ENCODE measurements at regions not wholly inside any gene's neighbourhood (a gene's known extent, or its start where the extent isn't known, plus 50 kb on each side); places are given as distances from the start of the nearest gene placed in this dataset.

DNA sequence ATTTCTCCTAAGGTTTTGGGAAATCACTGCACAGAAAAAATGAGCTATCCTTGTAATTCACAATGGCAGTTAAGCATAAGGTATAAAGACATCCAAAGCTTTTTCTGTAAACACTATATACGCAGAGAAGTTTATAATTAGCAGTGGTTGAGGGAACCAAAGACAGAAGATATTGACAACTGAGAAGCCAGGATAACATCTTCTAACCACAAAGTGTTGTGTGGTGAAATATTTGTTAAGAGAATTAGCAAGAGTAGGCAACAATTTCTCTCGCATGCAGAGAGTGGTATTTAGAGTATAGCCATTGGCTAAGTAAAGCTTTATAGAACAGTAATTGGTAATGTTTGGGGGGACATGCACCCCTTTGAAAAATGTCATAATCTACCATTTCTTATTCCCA, 123.7 kb upstream of the USP15 start:
- no peak overlapping the region for H3K9ac ChIP-seq (ENCODE audit: low read length)
- no peak overlapping the region for H3K23ac ChIP-seq (ENCODE audit: low read length)
- H3K4me1 ChIP-seq (ENCODE audit: control insufficient read depth, low read depth, low read length), result no peaks in the 10 kb centered on the region
- H3K27ac ChIP-seq (ENCODE audit: low read depth, low read length), result no peak overlapping the region
- no peak overlapping the region for H3K4me3 ChIP-seq (ENCODE audit: low read length)
- no peak for DNase-seq
- H2AK5ac ChIP-seq (ENCODE audit: low read length), result no peak overlapping the region
- H3K79me2 ChIP-seq (ENCODE audit: control insufficient read depth, insufficient read depth, low read length), result no peaks in the 10 kb centered on the region
- no peak overlapping the region for H3K18ac ChIP-seq (ENCODE audit: low read length)
- H3K4ac ChIP-seq (ENCODE audit: low read depth, low read length), result no peak overlapping the region
- no peak overlapping the region for H2BK120ac ChIP-seq (ENCODE audit: low read depth, low read length)
- H3K79me1 ChIP-seq (ENCODE audit: low read length), result no peaks in the 10 kb centered on the region
- no peak overlapping the region for H2BK15ac ChIP-seq (replicated peaks; ENCODE audit: low read depth)
- no peak overlapping the region for H3K56ac ChIP-seq (ENCODE audit: low read length)
- H2BK5ac ChIP-seq (ENCODE audit: low read length), result no peak overlapping the region
- H3K4me2 ChIP-seq (ENCODE audit: low read length), result no peak overlapping the region
- no CpG with 5 or more reads among the region's 2 CpGs for WGBS (ENCODE audit: extremely low coverage, insufficient coverage, low lambda C conversion rate)
- H3K36me3 ChIP-seq (ENCODE audit: control insufficient read depth, insufficient read depth, low read length), result no peaks in the 10 kb centered on the region
- no peak overlapping the region for H4K5ac ChIP-seq (ENCODE audit: low read length)
- H3K27me3 ChIP-seq (ENCODE audit: insufficient read depth, low read length, poor library complexity), result no peaks in the 10 kb centered on the region
- H4K8ac ChIP-seq (ENCODE audit: low read depth, low read length), result no peak overlapping the region

DNA sequence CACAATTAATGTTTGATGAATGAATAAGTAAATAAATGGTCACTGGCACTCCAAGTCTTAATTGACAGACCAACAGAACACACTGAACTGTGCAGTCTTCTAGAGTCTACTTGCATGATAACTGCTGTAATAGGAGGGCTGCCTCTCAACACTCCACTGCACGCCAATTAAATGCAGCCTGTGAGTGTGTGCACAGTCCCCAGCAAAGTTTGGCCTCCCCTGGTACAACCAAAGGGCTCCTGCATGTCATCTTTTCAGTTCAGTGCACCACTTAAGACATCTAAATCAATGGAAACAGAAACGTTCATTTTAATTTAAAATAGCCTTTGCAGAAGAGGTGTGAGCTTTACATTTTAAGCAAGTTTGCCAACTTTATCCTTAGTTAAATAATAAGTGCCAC, 121.7 kb upstream of the USP15 start:
- Histone ChIP-seq H4K5ac (ENCODE audit: low read length) (no peak overlapping the region), H2BK15ac (replicated peaks; ENCODE audit: low read depth) (no peak overlapping the region), H3K79me2 (ENCODE audit: control insufficient read depth, insufficient read depth, low read length) (no peaks in the 10 kb centered on the region), H3K4ac (ENCODE audit: low read depth, low read length) (no peak overlapping the region), H3K4me2 (ENCODE audit: low read length) (no peak overlapping the region), H3K4me1 (ENCODE audit: control insufficient read depth, low read depth, low read length) (no peaks in the 10 kb centered on the region), H4K8ac (ENCODE audit: low read depth, low read length) (no peak overlapping the region), H3K9ac (ENCODE audit: low read length) (no peak overlapping the region), H2BK5ac (ENCODE audit: low read length) (no peak overlapping the region), H3K23ac (ENCODE audit: low read length) (no peak overlapping the region), H3K27ac (ENCODE audit: low read depth, low read length) (no peak overlapping the region), H2BK120ac (ENCODE audit: low read depth, low read length) (no peak overlapping the region), H3K79me1 (ENCODE audit: low read length) (no peaks in the 10 kb centered on the region), H3K56ac (ENCODE audit: low read length) (no peak overlapping the region), H3K18ac (ENCODE audit: low read length) (no peak overlapping the region), H3K27me3 (ENCODE audit: insufficient read depth, low read length, poor library complexity) (no peaks in the 10 kb centered on the region), H2AK5ac (ENCODE audit: low read length) (no peak overlapping the region), H3K36me3 (ENCODE audit: control insufficient read depth, insufficient read depth, low read length) (no peaks in the 10 kb centered on the region), H3K4me3 (ENCODE audit: low read length) (no peak overlapping the region)
- WGBS (ENCODE audit: extremely low coverage, insufficient coverage, low lambda C conversion rate), result no CpG with 5 or more reads among the region's 2 CpGs
- no peak for DNase-seq

- no peak overlapping the region for H2BK5ac ChIP-seq (ENCODE audit: low read length)
- no peak overlapping the region for H3K9ac ChIP-seq (ENCODE audit: low read length)
- H3K27ac ChIP-seq (ENCODE audit: low read depth, low read length), result no peak overlapping the region
- H3K79me1 ChIP-seq (ENCODE audit: low read length), result no peaks in the 10 kb centered on the region
- H3K18ac ChIP-seq (ENCODE audit: low read length), result no peak overlapping the region
- H2BK15ac ChIP-seq (replicated peaks; ENCODE audit: low read depth), result no peak overlapping the region
- no peaks in the 10 kb centered on the region for H3K36me3 ChIP-seq (ENCODE audit: control insufficient read depth, insufficient read depth, low read length)
- no peak overlapping the region for H4K8ac ChIP-seq (ENCODE audit: low read depth, low read length)
- no peak overlapping the region for H2AK5ac ChIP-seq (ENCODE audit: low read length)
- H3K27me3 ChIP-seq (ENCODE audit: insufficient read depth, low read length, poor library complexity), result no peaks in the 10 kb centered on the region
- no peak overlapping the region for H3K4me3 ChIP-seq (ENCODE audit: low read length)
- no CpG with 5 or more reads among the region's 3 CpGs for WGBS (ENCODE audit: extremely low coverage, insufficient coverage, low lambda C conversion rate)
- no peak for DNase-seq
- no peak overlapping the region for H3K56ac ChIP-seq (ENCODE audit: low read length)
- H3K23ac ChIP-seq (ENCODE audit: low read length), result no peak overlapping the region
- H2BK120ac ChIP-seq (ENCODE audit: low read depth, low read length), result no peak overlapping the region
- H3K4me1 ChIP-seq (ENCODE audit: control insufficient read depth, low read depth, low read length), result no peaks in the 10 kb centered on the region
- no peaks in the 10 kb centered on the region for H3K79me2 ChIP-seq (ENCODE audit: control insufficient read depth, insufficient read depth, low read length)
- H3K4ac ChIP-seq (ENCODE audit: low read depth, low read length), result no peak overlapping the region
- no peak overlapping the region for H3K4me2 ChIP-seq (ENCODE audit: low read length)
- no peak overlapping the region for H4K5ac ChIP-seq (ENCODE audit: low read length)
Measured at GRCh38 chr12:62146318-62146717, 113.9 kb upstream of the USP15 start.

GRCh38 chr12:62158013-62158412, 102.2 kb upstream of the USP15 start:
- Histone ChIP-seq H2BK15ac (replicated peaks; ENCODE audit: low read depth) (no peak overlapping the region), H3K27ac (ENCODE audit: low read depth, low read length) (no peak overlapping the region), H3K4ac (ENCODE audit: low read depth, low read length) (no peak overlapping the region), H3K27me3 (ENCODE audit: insufficient read depth, low read length, poor library complexity) (no peaks in the 10 kb centered on the region), H2BK120ac (ENCODE audit: low read depth, low read length) (no peak overlapping the region), H4K8ac (ENCODE audit: low read depth, low read length) (no peak overlapping the region), H3K4me3 (ENCODE audit: low read length) (no peak overlapping the region), H3K36me3 (ENCODE audit: control insufficient read depth, insufficient read depth, low read length) (no peaks in the 10 kb centered on the region), H3K18ac (ENCODE audit: low read length) (no peak overlapping the region), H4K5ac (ENCODE audit: low read length) (no peak overlapping the region), H3K4me1 (ENCODE audit: control insufficient read depth, low read depth, low read length) (no peaks in the 10 kb centered on the region), H3K23ac (ENCODE audit: low read length) (no peak overlapping the region), H3K4me2 (ENCODE audit: low read length) (no peak overlapping the region), H3K79me1 (ENCODE audit: low read length) (no peaks in the 10 kb centered on the region), H3K56ac (ENCODE audit: low read length) (no peak overlapping the region), H2BK5ac (ENCODE audit: low read length) (no peak overlapping the region), H3K9ac (ENCODE audit: low read length) (no peak overlapping the region), H2AK5ac (ENCODE audit: low read length) (no peak overlapping the region), H3K79me2 (ENCODE audit: control insufficient read depth, insufficient read depth, low read length) (no peaks in the 10 kb centered on the region)
- DNase-seq, result no peak

GRCh38 chr12:62158461-62159360, 101.5 kb upstream of the USP15 start:
- H4K5ac ChIP-seq (ENCODE audit: low read length), result no peak overlapping the region
- H3K4ac ChIP-seq (ENCODE audit: low read depth, low read length), result no peak overlapping the region
- no peak overlapping the region for H3K23ac ChIP-seq (ENCODE audit: low read length)
- no peak overlapping the region for H3K4me2 ChIP-seq (ENCODE audit: low read length)
- H2BK5ac ChIP-seq (ENCODE audit: low read length), result no peak overlapping the region
- H3K4me3 ChIP-seq (ENCODE audit: low read length), result no peak overlapping the region
- H2BK15ac ChIP-seq (replicated peaks; ENCODE audit: low read depth), result no peak overlapping the region
- no peaks in the 10 kb centered on the region for H3K79me2 ChIP-seq (ENCODE audit: control insufficient read depth, insufficient read depth, low read length)
- WGBS (ENCODE audit: extremely low coverage, insufficient coverage, low lambda C conversion rate), result no CpG with 5 or more reads among the region's 5 CpGs
- H3K4me1 ChIP-seq (ENCODE audit: control insufficient read depth, low read depth, low read length), result no peaks in the 10 kb centered on the region
- H3K36me3 ChIP-seq (ENCODE audit: control insufficient read depth, insufficient read depth, low read length), result no peaks in the 10 kb centered on the region
- DNase-seq, result no peak
- H4K8ac ChIP-seq (ENCODE audit: low read depth, low read length), result no peak overlapping the region
- no peaks in the 10 kb centered on the region for H3K79me1 ChIP-seq (ENCODE audit: low read length)
- H3K56ac ChIP-seq (ENCODE audit: low read length), result no peak overlapping the region
- H2BK120ac ChIP-seq (ENCODE audit: low read depth, low read length), result no peak overlapping the region
- no peak overlapping the region for H3K18ac ChIP-seq (ENCODE audit: low read length)
- no peak overlapping the region for H3K27ac ChIP-seq (ENCODE audit: low read depth, low read length)
- no peak overlapping the region for H2AK5ac ChIP-seq (ENCODE audit: low read length)
- no peak overlapping the region for H3K9ac ChIP-seq (ENCODE audit: low read length)
- no peaks in the 10 kb centered on the region for H3K27me3 ChIP-seq (ENCODE audit: insufficient read depth, low read length, poor library complexity)

- Histone ChIP-seq H3K4me1 (ENCODE audit: control insufficient read depth, low read depth, low read length) (no peaks in the 10 kb centered on the region), H3K27ac (ENCODE audit: low read depth, low read length) (no peak overlapping the region), H3K23ac (ENCODE audit: low read length) (no peak overlapping the region), H4K8ac (ENCODE audit: low read depth, low read length) (no peak overlapping the region), H3K36me3 (ENCODE audit: control insufficient read depth, insufficient read depth, low read length) (no peaks in the 10 kb centered on the region), H3K79me1 (ENCODE audit: low read length) (no peaks in the 10 kb centered on the region), H4K5ac (ENCODE audit: low read length) (no peak overlapping the region), H3K79me2 (ENCODE audit: control insufficient read depth, insufficient read depth, low read length) (no peaks in the 10 kb centered on the region), H3K4ac (ENCODE audit: low read depth, low read length) (no peak overlapping the region), H3K4me3 (ENCODE audit: low read length) (no peak overlapping the region), H2AK5ac (ENCODE audit: low read length) (no peak overlapping the region), H2BK15ac (replicated peaks; ENCODE audit: low read depth) (no peak overlapping the region), H3K9ac (ENCODE audit: low read length) (no peak overlapping the region), H2BK5ac (ENCODE audit: low read length) (no peak overlapping the region), H2BK120ac (ENCODE audit: low read depth, low read length) (no peak overlapping the region), H3K18ac (ENCODE audit: low read length) (no peak overlapping the region), H3K4me2 (ENCODE audit: low read length) (no peak overlapping the region), H3K56ac (ENCODE audit: low read length) (no peak overlapping the region), H3K27me3 (ENCODE audit: insufficient read depth, low read length, poor library complexity) (no peaks in the 10 kb centered on the region)
- WGBS (ENCODE audit: extremely low coverage, insufficient coverage, low lambda C conversion rate), result no CpG with 5 or more reads among the region's 2 CpGs
- DNase-seq, result no peak
Measured at GRCh38 chr12:62162214-62162613, 98.0 kb upstream of the USP15 start.
